Psoas muscle (tissue), 7 donors: ENCODE measurements at regions not wholly inside any gene's neighbourhood (a gene's known extent, or its start where the extent isn't known, plus 50 kb on each side); places are given as distances from the start of the nearest gene placed in this dataset.

ENCODE experiments used
- ATAC-seq, 4 donors: fragments of 200-7000 bp; cut with Tn5 transposase; one replicate each; pipeline ENCODE4 v1.9.1; 2020; ENCODE audit warnings: moderate library complexity in 3 of 4, mild to moderate bottlenecking in 2 of 4
- DNase-seq, 2 donors: peaks; one replicate each; pipeline ENCODE4 v3.0.0-alpha.2; 2020
- H3K27ac ChIP-seq: fragments of 200-600 bp; one replicate; pipeline ENCODE4 v1.8.0; 2022
- H3K27me3 ChIP-seq, 3 donors: fragments of 200-600 bp in 1 of 3; one replicate each; pipeline versions ENCODE4 v1.6.1 to v1.8.0; 2013 to 2022; ENCODE audit warnings: low read length in 2 of 3, mild to moderate bottlenecking in 2 of 3, moderate library complexity in 1 of 3; ENCODE audit not compliant: insufficient read depth in 3 of 3
- H3K36me3 ChIP-seq, 2 donors: fragments of 200-600 bp in 1 of 2; one replicate each; pipeline versions ENCODE4 v1.6.1 to v1.8.0; 2013 to 2022; ENCODE audit warnings: low read depth in 1 of 2, mild to moderate bottlenecking in 1 of 2, moderate library complexity in 1 of 2; ENCODE audit not compliant: insufficient read depth in 1 of 2
- H3K4me1 ChIP-seq: fragments of 200-600 bp; one replicate; pipeline ENCODE4 v1.8.0; 2022
- H3K4me3 ChIP-seq: fragments of 200-600 bp; one replicate; pipeline ENCODE4 v1.8.0; 2022; ENCODE audit warnings: mild to moderate bottlenecking
- H3K9me3 ChIP-seq: fragments of 200-600 bp; one replicate; pipeline ENCODE4 v1.8.0; 2022
- WGBS, 3 donors: extraction: QIAGEN DNeasy Blood & Tissue Kit; methylation state at CpG; one replicate each; pipeline versions ENCODE4 v1.1.6 to v1.1.7; 2013; 5-methylcytosine and 5-hydroxymethylcytosine counted together
- intact Hi-C, 2 donors: fragments of 100-400 bp; cut with DNase I; formaldehyde crosslinking; loops; one replicate each; pipeline versions ENCODE4 v1.11.0 to v1.14.2; 2022
- TF ChIP-seq, protein P1 (sequence below): fragments of 200-600 bp; IDR thresholded peaks from one replicate; pipeline ENCODE4 v1.8.0; 2022; ENCODE audit warnings: antibody characterized with exemption
- donor health status: healthy with polysubstance abuse.
- donor health status: DM: no; HTN: no; CAD: no; lungs with moderate emphysema.
- donor health status: Bipolar disorder and iron deficiency.
- donor health status: healthy.
- donor health status: DM: yes; HTN: yes; CAD: no.
- donor health status: DM: no; HTN: no; CAD: no.
- donor health status: DM: yes; HTN: yes; CAD: no.

DNA sequence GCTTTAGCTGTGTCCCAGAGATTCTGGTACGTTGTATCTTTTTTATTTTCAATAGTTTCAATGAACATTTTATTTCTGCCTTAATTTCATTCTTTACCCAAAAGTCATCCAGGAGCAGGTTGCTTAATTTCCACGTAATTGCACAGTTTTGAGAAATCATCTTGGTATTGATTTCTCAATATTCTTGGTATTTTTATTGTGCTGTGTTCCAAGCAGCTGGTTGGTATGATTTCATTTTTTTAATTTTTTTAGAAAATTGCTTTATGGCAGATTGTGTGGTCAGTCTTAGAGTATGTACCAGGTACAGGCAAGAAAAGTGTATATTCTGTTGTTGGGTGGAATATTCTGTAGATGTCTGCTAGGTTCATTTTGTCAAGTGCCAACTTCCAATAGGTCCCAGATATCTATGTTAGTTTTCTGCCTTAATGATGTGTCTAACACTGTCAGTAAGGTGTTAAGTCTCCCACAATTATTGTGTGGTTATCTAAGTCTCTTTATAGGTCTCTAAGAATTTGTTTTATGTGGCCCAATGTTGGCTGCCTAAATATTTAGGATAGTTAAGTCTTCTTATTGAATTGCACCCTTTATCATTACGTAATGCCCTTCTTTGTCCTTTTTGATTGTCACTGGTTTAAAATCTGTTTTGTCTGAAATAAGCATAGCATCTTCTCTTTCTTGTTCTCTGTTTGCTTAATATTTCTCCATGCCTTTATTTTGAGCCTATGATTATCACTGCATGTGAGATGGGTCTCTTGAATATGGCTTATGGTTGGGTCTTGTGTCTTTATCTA, 366.9 kb upstream of the IRAK1BP1 start:
- H3K36me3 ChIP-seq: no peaks in the 10 kb centered on the region

DNA sequence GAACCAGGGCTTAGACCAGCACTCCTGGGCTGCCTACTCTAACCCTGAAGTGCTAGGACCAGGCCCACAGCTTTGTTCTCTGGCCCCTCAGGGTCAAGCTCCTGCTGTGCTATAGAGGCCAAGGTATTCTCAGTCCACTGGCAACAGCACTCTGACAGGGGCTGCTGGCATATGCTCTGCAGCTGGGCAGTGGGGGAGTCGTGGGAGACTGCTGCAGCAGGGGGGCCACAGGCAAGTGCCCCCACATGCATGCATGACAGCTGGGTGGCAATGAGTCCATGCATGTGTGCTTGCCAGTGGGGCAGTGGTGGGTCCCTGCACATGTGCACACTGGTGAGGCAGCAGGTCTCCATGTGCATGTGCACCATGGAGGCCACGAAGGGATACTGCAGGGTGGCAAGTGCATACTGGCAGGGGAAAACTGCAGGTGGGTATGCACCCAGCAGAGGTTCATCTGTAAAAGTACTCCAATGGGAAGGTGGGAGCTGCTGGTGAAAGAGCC, 364.9 kb upstream of the IRAK1BP1 start:
- intact Hi-C loops: no loop called here
- H3K4me1 ChIP-seq: no peaks in the 10 kb centered on the region
- H3K36me3 ChIP-seq: no peaks in the 10 kb centered on the region
- WGBS, 3 donors: 61 to 69% (median 68%) methylated on average over 2 of the region's 2 CpGs
- TF ChIP-seq, protein P1, sequence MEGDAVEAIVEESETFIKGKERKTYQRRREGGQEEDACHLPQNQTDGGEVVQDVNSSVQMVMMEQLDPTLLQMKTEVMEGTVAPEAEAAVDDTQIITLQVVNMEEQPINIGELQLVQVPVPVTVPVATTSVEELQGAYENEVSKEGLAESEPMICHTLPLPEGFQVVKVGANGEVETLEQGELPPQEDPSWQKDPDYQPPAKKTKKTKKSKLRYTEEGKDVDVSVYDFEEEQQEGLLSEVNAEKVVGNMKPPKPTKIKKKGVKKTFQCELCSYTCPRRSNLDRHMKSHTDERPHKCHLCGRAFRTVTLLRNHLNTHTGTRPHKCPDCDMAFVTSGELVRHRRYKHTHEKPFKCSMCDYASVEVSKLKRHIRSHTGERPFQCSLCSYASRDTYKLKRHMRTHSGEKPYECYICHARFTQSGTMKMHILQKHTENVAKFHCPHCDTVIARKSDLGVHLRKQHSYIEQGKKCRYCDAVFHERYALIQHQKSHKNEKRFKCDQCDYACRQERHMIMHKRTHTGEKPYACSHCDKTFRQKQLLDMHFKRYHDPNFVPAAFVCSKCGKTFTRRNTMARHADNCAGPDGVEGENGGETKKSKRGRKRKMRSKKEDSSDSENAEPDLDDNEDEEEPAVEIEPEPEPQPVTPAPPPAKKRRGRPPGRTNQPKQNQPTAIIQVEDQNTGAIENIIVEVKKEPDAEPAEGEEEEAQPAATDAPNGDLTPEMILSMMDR: no peak
- ATAC-seq (peak in 1 of 4 donors; percentile 5), DNase-seq (no peak)
- no peak overlapping the region for H3K4me3 ChIP-seq
- no peak overlapping the region for H3K27ac ChIP-seq
- no peaks in the 10 kb centered on the region for H3K27me3 ChIP-seq
- H3K9me3 ChIP-seq: no peaks in the 10 kb centered on the region

More for the DNA sequence above, 366.9 kb upstream of the IRAK1BP1 start:
- Histone ChIP-seq H3K9me3 (no peaks in the 10 kb centered on the region), H3K4me3 (no peak overlapping the region), H3K4me1 (no peaks in the 10 kb centered on the region), H3K27me3 (no peaks in the 10 kb centered on the region), H3K27ac (no peak overlapping the region)
- intact Hi-C loops: no loop called here
- 70 to 73% (median 72%) methylated on average over 3 of the region's 3 CpGs for WGBS, 3 donors
- no peak for ATAC-seq
- DNase-seq: no peak
- TF ChIP-seq, protein P1: no peak

DNA sequence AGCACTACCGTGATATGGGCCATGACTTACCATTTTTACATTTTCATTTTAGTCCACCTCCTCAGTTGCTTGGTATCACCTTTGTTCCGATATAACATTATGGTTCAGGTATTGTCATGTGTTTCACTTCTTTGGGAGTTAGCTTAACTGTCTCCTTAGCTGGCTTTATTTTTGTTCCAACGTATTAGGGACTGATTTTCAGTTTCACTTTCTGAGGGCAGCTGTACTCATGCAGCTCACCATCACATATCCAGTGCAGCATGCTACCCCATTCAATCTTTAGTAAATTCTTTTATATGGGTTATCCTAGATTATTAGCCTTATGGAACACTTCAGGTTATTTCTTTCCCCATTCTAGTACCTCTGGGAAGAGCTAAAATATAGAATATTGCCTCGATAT, 362.2 kb upstream of the IRAK1BP1 start:
- intact Hi-C loops: no loop called here
- Histone ChIP-seq H3K4me1 (no peaks in the 10 kb centered on the region), H3K27ac (no peak overlapping the region), H3K9me3 (no peaks in the 10 kb centered on the region), H3K27me3 (no peaks in the 10 kb centered on the region), H3K4me3 (no peak overlapping the region), H3K36me3 (no peaks in the 10 kb centered on the region)
- WGBS, 3 donors: 74 to 77% (median 75%) methylated on average over 4 of the region's 4 CpGs
- DNase-seq: no peak
- TF ChIP-seq, protein P1: no peak
- ATAC-seq: no peak

DNA sequence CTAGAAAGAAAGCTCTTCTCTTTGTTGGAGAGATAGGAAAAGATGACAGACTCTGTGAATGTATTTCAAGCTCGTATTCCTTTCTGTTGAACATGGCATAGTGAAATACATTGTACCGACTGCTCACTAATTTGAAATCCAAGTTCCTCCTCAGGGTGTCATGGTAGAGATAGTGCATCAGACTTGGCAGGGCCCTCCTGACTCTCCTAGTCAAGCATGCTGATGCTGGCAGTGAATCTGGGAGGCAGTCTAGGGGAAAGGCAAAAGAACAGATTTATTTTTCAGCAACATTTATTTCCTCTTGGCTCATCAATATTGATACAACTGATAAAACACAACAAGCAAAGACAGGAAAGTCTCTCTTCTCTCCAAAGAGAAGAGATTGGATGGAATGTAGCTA, 356.3 kb upstream of the IRAK1BP1 start:
- no peaks in the 10 kb centered on the region for H3K4me1 ChIP-seq
- DNase-seq: no peak
- TF ChIP-seq, protein P1: no peak
- H3K36me3 ChIP-seq: no peaks in the 10 kb centered on the region
- H3K9me3 ChIP-seq: no peaks in the 10 kb centered on the region
- H3K27ac ChIP-seq: no peak overlapping the region
- no peak for ATAC-seq
- WGBS, 3 donors: 76 to 86% (median 81%) methylated on average over 2 of the region's 2 CpGs
- no peak overlapping the region for H3K4me3 ChIP-seq
- H3K27me3 ChIP-seq: no peaks in the 10 kb centered on the region
- intact Hi-C loops: no loop called here
